NB4 (cell line): ENCODE measurements at regions not wholly inside any gene's neighbourhood (a gene's known extent, or its start where the extent isn't known, plus 50 kb on each side); places are given as distances from the start of the nearest gene placed in this dataset.

ENCODE experiments used
- MAX ChIP-seq: IDR thresholded peaks from 2 replicates; pipeline ENCODE4 v1.6.1; 2011; ENCODE audit warnings: low read depth, low read length
- MYC ChIP-seq: IDR thresholded peaks from 2 replicates; pipeline ENCODE4 v1.6.1; 2011; ENCODE audit warnings: low read depth, low read length
- POLR2A ChIP-seq: IDR thresholded peaks from 2 replicates; pipeline ENCODE4 v1.6.1; 2011; ENCODE audit warnings: mild to moderate bottlenecking; ENCODE audit not compliant: insufficient read length; ENCODE audit errors: extremely low read depth
- TF ChIP-seq, protein P1 (sequence below): IDR thresholded peaks from one replicate; pipeline ENCODE4 v1.5.1; 2012; ENCODE audit warnings: low read depth, low read length

DNA sequence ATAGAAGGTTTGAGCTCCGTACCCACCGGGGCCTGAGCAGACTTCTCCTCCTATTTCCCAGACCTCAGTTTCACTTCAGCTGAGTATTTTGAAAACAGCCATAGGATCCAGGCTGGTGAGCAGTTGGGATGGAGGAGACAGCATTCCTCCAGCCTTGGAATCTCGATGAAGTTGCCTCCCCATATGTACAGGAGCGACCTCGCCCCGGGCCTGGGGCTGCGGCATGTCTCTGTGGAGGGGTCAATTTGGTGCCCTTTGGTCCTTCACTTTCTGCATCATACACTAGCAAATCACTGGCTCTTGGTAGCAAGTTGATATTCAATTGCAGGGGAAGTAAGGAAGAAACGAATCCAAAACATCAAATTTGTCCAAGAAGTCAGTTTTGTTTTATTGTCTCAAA, 402.0 kb upstream of the IRX4 start:
- TF ChIP-seq, protein P1, sequence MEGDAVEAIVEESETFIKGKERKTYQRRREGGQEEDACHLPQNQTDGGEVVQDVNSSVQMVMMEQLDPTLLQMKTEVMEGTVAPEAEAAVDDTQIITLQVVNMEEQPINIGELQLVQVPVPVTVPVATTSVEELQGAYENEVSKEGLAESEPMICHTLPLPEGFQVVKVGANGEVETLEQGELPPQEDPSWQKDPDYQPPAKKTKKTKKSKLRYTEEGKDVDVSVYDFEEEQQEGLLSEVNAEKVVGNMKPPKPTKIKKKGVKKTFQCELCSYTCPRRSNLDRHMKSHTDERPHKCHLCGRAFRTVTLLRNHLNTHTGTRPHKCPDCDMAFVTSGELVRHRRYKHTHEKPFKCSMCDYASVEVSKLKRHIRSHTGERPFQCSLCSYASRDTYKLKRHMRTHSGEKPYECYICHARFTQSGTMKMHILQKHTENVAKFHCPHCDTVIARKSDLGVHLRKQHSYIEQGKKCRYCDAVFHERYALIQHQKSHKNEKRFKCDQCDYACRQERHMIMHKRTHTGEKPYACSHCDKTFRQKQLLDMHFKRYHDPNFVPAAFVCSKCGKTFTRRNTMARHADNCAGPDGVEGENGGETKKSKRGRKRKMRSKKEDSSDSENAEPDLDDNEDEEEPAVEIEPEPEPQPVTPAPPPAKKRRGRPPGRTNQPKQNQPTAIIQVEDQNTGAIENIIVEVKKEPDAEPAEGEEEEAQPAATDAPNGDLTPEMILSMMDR, result no peak
- TF ChIP-seq MYC, result no peak
- no peak for TF ChIP-seq MAX
- TF ChIP-seq POLR2A, result no peak
